Naive thymus-derived CD4-positive, alpha-beta T cell (primary cell): ENCODE measurements at regions not wholly inside any gene's neighbourhood (a gene's known extent, or its start where the extent isn't known, plus 50 kb on each side); places are given as distances from the start of the nearest gene placed in this dataset.
"Not testable (repeated sequence)": the region's sequence is repeated elsewhere in the genome, so short reads cannot be mapped to it uniquely, and the experiment has no call there.

Experiments used
- ATAC-seq: fragments of 150-1000 bp; cut with Tn5 transposase; 2 replicates; pipeline ENCODE4 v1.10.0; 2021; ENCODE audit warnings: mild to moderate bottlenecking, moderate library complexity
- CTCF ChIA-PET: fragments of 350-600 bp; sonication (Branson Sonifier 250); formaldehyde crosslinking; loops from one replicate; lab custom pipeline; 2021; ENCODE audit warnings: antibody characterized with exemption; lab: Charles Lee
- POLR2A ChIA-PET: fragments of 350-600 bp; sonication (Branson Sonifier 250); formaldehyde crosslinking; loops from one replicate; lab custom pipeline; 2021; ENCODE audit warnings: antibody characterized with exemption, inconsistent platforms; lab: Charles Lee
- DNase-seq, 9 donors: peaks; one replicate each; pipeline versions ENCODE4 v3.0.0 to v3.0.0-alpha.2; 2020 to 2022; ENCODE audit warnings: mixed read lengths in 1 of 9
- H3K27ac ChIP-seq: one replicate; pipeline ENCODE4 v1.7.0; 2013; ENCODE audit warnings: mild to moderate bottlenecking, low read depth, low read length, moderate library complexity
- H3K27me3 ChIP-seq, 2 donors: one replicate each; pipeline ENCODE4 v1.7.0; 2013; ENCODE audit warnings: low read length in 2 of 2, mild to moderate bottlenecking in 2 of 2, moderate library complexity in 2 of 2; ENCODE audit not compliant: control insufficient read depth in 2 of 2, insufficient read depth in 2 of 2
- H3K36me3 ChIP-seq, 3 experiments: 1 replicate in 2 of 3; 2 replicates in 1 of 3; pipeline ENCODE4 v1.7.0; 2013; ENCODE audit warnings: low read length in 3 of 3, mild to moderate bottlenecking in 3 of 3, moderate library complexity in 1 of 3; ENCODE audit not compliant: insufficient read depth in 3 of 3, control insufficient read depth in 2 of 3
- H3K4me1 ChIP-seq, 2 donors: one replicate each; pipeline ENCODE4 v1.7.0; 2013; ENCODE audit warnings: low read length in 2 of 2, mild to moderate bottlenecking in 2 of 2, moderate library complexity in 1 of 2; ENCODE audit not compliant: control insufficient read depth in 2 of 2, insufficient read depth in 2 of 2
- H3K4me3 ChIP-seq: 2 replicates; pipeline ENCODE4 v1.7.0; 2013; ENCODE audit warnings: mild to moderate bottlenecking, low read length
- H3K9me3 ChIP-seq, 3 experiments: 1 replicate in 2 of 3; 2 replicates in 1 of 3; pipeline ENCODE4 v1.7.0; 2013; ENCODE audit warnings: low read length in 3 of 3; ENCODE audit not compliant: control insufficient read depth in 2 of 3
- H3K27ac Mint-ChIP-seq, 9 donors: one replicate each; pipeline ENCODE4 v1.8.0; 2020 to 2022; ENCODE audit warnings: mixed read lengths in 9 of 9, mild to moderate bottlenecking in 8 of 9, moderate library complexity in 5 of 9, inconsistent platforms in 2 of 9
- H3K27me3 Mint-ChIP-seq, 5 donors: one replicate each; pipeline ENCODE4 v1.8.0; 2021 to 2022; ENCODE audit warnings: mixed read lengths in 5 of 5, mild to moderate bottlenecking in 1 of 5
- H3K36me3 Mint-ChIP-seq, 5 donors: one replicate each; pipeline ENCODE4 v1.8.0; 2020 to 2022; ENCODE audit warnings: mixed read lengths in 5 of 5, mild to moderate bottlenecking in 3 of 5, inconsistent platforms in 1 of 5
- H3K4me1 Mint-ChIP-seq, 7 donors: one replicate each; pipeline ENCODE4 v1.8.0; 2020 to 2022; ENCODE audit warnings: mixed read lengths in 7 of 7, mild to moderate bottlenecking in 3 of 7, inconsistent platforms in 1 of 7
- H3K4me3 Mint-ChIP-seq, 10 donors: one replicate each; pipeline ENCODE4 v1.8.0; 2020 to 2022; ENCODE audit warnings: mild to moderate bottlenecking in 10 of 10, mixed read lengths in 10 of 10, moderate library complexity in 6 of 10, inconsistent platforms in 2 of 10
- H3K9me3 Mint-ChIP-seq, 11 donors: one replicate each; pipeline ENCODE4 v1.8.0; 2020 to 2022; ENCODE audit warnings: mixed read lengths in 11 of 11, mild to moderate bottlenecking in 4 of 11, inconsistent platforms in 1 of 11, moderate library complexity in 1 of 11
- intact Hi-C, 2 donors: fragments of 100-400 bp; cut with micrococcal nuclease; formaldehyde crosslinking; loops; one replicate each; pipeline ENCODE4 v1.15.1; 2023

DNA sequence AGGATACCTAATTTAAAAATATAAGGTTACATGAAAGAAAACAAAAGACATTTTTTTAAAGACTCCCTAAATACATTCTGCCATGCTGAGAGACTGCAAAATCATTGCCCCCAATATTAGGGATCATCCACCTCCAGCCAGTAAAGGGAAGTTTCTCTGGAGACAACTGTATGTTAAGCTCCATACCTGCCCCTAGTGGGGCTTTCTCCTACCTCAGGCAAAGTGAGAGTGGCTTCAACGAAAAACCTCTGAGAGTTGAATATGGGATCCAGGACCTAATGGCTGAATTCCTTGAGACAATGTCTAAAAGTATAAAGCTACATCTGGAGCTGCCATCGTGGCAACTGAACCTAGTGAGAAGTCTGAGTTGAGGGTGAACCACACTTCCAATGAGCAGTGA lies 248.1 kb upstream of the FIGN start:
- Mint-ChIP-seq H3K36me3 (no peaks in the 10 kb centered on the region), H3K4me1 (no peaks in the 10 kb centered on the region), H3K27me3 (no peaks in the 10 kb centered on the region), H3K9me3 (peaks cover 0 to 8% (median 0%) of the 10 kb centered on the region in 11 donors), H3K4me3 (no peak overlapping the region), H3K27ac (no peak overlapping the region)
- CTCF ChIA-PET: no interaction called here
- H3K4me1 ChIP-seq: no peaks in the 10 kb centered on the region
- H3K9me3 ChIP-seq: no peaks in the 10 kb centered on the region
- no peak overlapping the region for H3K4me3 ChIP-seq
- no peak overlapping the region for H3K27ac ChIP-seq
- intact Hi-C loops: no loop called here
- H3K27me3 ChIP-seq: no peaks in the 10 kb centered on the region
- no peak for DNase-seq
- no peak for ATAC-seq
- POLR2A ChIA-PET: no interaction called here
- no peaks in the 10 kb centered on the region for H3K36me3 ChIP-seq

DNA sequence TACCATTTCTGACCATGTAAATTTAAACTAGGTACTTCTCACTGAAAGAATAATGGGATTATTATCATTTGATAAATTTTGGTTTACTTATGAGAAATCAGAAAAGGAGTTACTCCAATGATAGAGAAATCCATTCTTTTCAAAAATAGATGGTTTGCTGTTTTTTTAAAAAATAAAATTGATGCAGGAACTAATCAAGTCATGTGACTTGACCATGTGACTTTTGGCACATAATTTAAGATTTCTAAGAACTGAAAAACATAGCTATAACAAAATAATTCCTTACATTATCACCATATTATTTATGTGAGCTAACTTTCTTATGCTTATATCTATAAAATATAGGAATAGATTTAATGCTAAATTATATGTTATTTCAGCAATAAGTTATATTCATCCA lies 247.1 kb upstream of the FIGN start:
- POLR2A ChIA-PET: no interaction called here
- no peak overlapping the region for H3K27ac Mint-ChIP-seq
- no peaks in the 10 kb centered on the region for H3K27me3 Mint-ChIP-seq
- no peaks in the 10 kb centered on the region for H3K36me3 ChIP-seq
- no peak for DNase-seq
- H3K4me1 Mint-ChIP-seq: no peaks in the 10 kb centered on the region
- intact Hi-C loops: no loop called here
- peaks cover 0 to 8% (median 0%) of the 10 kb centered on the region in 11 donors for H3K9me3 Mint-ChIP-seq
- ATAC-seq: no peak
- no peaks in the 10 kb centered on the region for H3K4me1 ChIP-seq
- no peaks in the 10 kb centered on the region for H3K9me3 ChIP-seq
- no peak overlapping the region for H3K4me3 ChIP-seq
- CTCF ChIA-PET: no interaction called here
- no peaks in the 10 kb centered on the region for H3K36me3 Mint-ChIP-seq
- H3K27me3 ChIP-seq: no peaks in the 10 kb centered on the region
- no peak overlapping the region for H3K4me3 Mint-ChIP-seq
- H3K27ac ChIP-seq: no peak overlapping the region

DNA sequence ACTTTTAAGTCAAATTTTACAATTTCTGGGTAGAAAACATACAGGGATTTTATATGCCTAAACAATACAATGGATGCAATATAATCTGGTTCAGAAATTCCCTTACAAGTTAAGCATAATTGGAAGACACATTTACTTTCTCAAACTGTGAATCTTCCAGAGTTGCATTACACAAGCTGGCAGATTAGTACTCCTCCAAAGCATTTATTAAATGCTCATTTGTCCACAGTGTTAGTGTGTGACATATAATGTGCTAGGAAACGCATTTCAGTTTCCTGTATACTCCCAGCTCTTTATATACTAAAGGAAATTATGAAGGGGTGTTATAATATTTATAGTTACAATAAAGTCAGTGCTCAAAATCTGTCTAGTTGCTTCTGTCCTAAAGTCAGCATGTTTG lies 239.0 kb upstream of the FIGN start:
- Histone ChIP-seq H3K27me3 (no peaks in the 10 kb centered on the region), H3K9me3 (no peaks in the 10 kb centered on the region), H3K36me3 (no peaks in the 10 kb centered on the region), H3K4me3 (no peak overlapping the region), H3K4me1 (no peaks in the 10 kb centered on the region), H3K27ac (no peak overlapping the region)
- Mint-ChIP-seq H3K27me3 (no peaks in the 10 kb centered on the region), H3K36me3 (no peaks in the 10 kb centered on the region), H3K4me1 (no peaks in the 10 kb centered on the region), H3K4me3 (no peak overlapping the region), H3K27ac (no peak overlapping the region), H3K9me3 (peaks cover 0 to 3% (median 0%) of the 10 kb centered on the region in 11 donors)
- DNase-seq: no peak
- no peak for ATAC-seq
- POLR2A ChIA-PET: no interaction called here
- intact Hi-C loops: no loop called here
- CTCF ChIA-PET: no interaction called here

DNA sequence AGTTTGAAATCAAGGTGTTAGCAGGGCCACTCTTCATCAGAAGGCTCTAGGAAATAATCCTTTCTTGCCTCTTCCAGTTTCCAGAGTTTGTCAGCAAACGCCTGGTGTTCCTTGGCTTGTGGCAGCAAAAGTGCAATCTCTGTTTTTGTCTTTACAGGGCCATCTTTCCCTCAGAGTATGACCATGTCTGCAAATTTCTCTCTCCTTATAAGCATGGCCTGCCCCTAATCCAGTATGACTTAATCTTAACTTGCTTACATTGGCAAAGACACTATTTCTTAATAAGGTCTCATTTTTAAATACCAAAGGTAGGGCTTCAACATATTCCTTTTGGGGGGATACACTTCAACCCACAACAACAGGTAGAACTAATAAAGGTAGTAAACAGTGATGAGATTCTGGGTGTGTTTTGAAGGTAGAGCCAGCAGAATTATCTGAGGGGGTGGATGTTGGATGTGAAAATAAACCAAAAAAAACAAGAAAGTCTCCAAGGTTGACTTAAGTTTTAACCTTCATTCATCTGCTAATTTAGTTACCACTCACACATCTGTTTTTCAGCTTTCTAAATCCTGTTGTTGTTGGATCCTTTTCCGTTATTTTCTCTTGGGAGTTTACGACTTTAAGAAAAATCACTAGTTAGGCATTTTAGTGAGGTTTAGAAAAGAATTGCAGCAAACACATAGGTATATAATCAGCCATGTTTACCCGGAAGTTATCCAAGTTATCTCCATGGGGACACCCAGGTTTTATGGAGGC lies 234.4 kb upstream of the FIGN start:
- Mint-ChIP-seq H3K36me3 (no peaks in the 10 kb centered on the region), H3K4me1 (no peaks in the 10 kb centered on the region), H3K27ac (no peak overlapping the region), H3K27me3 (no peaks in the 10 kb centered on the region), H3K9me3 (peaks cover 0 to 5% (median 0%) of the 10 kb centered on the region in 11 donors), H3K4me3 (no peak overlapping the region)
- CTCF ChIA-PET: no interaction called here
- no peaks in the 10 kb centered on the region for H3K4me1 ChIP-seq
- no peaks in the 10 kb centered on the region for H3K27me3 ChIP-seq
- intact Hi-C loops: no loop called here
- H3K9me3 ChIP-seq: no peaks in the 10 kb centered on the region
- no peaks in the 10 kb centered on the region for H3K36me3 ChIP-seq
- POLR2A ChIA-PET: no interaction called here
- H3K27ac ChIP-seq: no peak overlapping the region
- H3K4me3 ChIP-seq: no peak overlapping the region
- ATAC-seq: no peak
- DNase-seq: no peak

DNA sequence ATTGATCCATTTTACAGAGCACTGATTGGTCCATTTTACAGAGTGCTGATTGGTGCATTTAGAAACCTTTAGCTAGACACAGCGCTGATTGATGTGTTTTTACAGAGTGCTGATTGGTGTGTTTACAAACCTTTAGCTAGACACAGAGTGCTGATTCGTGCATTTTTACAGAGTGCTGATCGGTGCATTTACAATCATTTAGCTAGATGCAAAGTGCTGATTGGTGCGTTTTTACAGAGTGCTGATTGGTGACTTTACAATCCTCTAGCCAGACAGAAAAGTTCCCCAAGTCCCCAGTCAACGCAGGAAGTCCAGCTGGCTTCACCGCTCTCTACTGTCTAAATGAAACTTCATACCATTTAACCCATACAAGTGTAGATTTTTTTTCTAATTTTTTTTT lies 228.5 kb upstream of the FIGN start:
- H3K27me3 Mint-ChIP-seq, H3K27ac ChIP-seq, DNase-seq, ATAC-seq, H3K27ac Mint-ChIP-seq, intact Hi-C loops, POLR2A ChIA-PET, H3K4me3 Mint-ChIP-seq, H3K36me3 ChIP-seq, H3K27me3 ChIP-seq, H3K4me1 Mint-ChIP-seq, H3K36me3 Mint-ChIP-seq, CTCF ChIA-PET, H3K9me3 ChIP-seq, H3K4me3 ChIP-seq, H3K4me1 ChIP-seq: not testable (repeated sequence)
- peaks cover 0 to 16% (median 3%) of the 10 kb centered on the region in 11 donors for H3K9me3 Mint-ChIP-seq

DNA sequence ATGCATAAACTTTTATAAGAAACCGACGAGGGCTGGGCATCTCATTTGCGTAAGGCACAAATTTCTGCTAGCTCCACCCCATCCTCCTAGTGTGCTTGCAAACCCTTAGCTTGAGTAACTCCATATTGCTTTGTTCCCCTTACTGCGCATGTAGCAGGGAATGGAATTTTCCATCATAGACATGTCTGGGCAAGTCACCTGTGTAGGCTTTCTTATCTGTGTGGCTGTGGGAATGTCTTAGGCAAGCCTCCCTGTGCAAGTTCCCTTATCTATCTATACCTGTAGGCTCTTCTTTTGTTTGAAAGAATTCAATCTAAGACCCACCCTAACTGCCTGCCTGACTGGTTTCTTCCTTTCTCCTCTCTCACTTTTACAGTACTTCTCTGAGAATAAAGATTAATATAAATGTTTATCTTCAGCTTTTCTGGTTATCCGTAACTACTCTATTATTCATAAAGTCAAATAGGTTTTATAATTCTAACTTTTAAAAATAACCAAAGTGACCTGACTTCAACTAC lies 217.6 kb upstream of the FIGN start:
- ATAC-seq: no peak
- POLR2A ChIA-PET: no interaction called here
- no peaks in the 10 kb centered on the region for H3K36me3 Mint-ChIP-seq
- CTCF ChIA-PET: no interaction called here
- no peaks in the 10 kb centered on the region for H3K27me3 Mint-ChIP-seq
- peaks cover 0 to 6% (median under 1%) of the 10 kb centered on the region in 11 donors for H3K9me3 Mint-ChIP-seq
- no peak overlapping the region for H3K4me3 Mint-ChIP-seq
- no peak for DNase-seq
- intact Hi-C loops: no loop called here
- H3K4me1 Mint-ChIP-seq: no peaks in the 10 kb centered on the region
- Histone ChIP-seq H3K4me3 (no peak overlapping the region), H3K4me1 (no peaks in the 10 kb centered on the region), H3K27me3 (no peaks in the 10 kb centered on the region), H3K9me3 (no peaks in the 10 kb centered on the region), H3K36me3 (no peaks in the 10 kb centered on the region), H3K27ac (no peak overlapping the region)
- H3K27ac Mint-ChIP-seq: no peak overlapping the region

DNA sequence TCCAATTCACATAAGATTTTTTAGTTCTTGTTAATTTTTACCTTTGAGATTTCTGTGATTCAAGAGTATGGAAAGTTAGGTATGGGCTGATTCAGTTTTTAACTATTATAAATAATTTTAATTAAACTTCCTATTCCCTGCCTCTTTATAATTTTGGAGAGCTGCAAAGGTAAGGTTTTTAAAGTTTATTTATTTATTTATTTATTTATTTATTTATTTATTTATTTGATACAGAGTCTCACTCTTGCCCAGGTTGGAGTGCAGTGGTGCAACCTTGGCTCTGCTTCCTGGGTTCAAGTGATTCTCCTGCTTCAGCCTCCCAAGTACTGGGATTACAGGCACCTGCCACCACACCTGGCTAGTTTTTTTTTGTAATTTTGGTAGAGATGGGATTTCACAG lies 215.5 kb upstream of the FIGN start:
- H3K4me3 ChIP-seq: no peak overlapping the region
- CTCF ChIA-PET: no interaction called here

More for the DNA sequence above, 215.5 kb upstream of the FIGN start:
- H3K9me3 ChIP-seq: no peaks in the 10 kb centered on the region
- H3K27ac Mint-ChIP-seq: no peak overlapping the region
- no peaks in the 10 kb centered on the region for H3K4me1 ChIP-seq
- no peaks in the 10 kb centered on the region for H3K36me3 ChIP-seq
- H3K4me3 Mint-ChIP-seq: no peak overlapping the region
- no peaks in the 10 kb centered on the region for H3K4me1 Mint-ChIP-seq
- no peaks in the 10 kb centered on the region for H3K27me3 ChIP-seq
- intact Hi-C loops: no loop called here
- H3K27ac ChIP-seq: no peak overlapping the region
- DNase-seq (no peak), ATAC-seq (no peak)
- H3K9me3 Mint-ChIP-seq: peaks cover 0 to 6% (median 0%) of the 10 kb centered on the region in 11 donors
- H3K27me3 Mint-ChIP-seq: no peaks in the 10 kb centered on the region
- no peaks in the 10 kb centered on the region for H3K36me3 Mint-ChIP-seq
- POLR2A ChIA-PET: no interaction called here
